ENCODE measurements at regions not wholly inside any gene's neighbourhood (a gene's known extent, or its start where the extent isn't known, plus 50 kb on each side); places are given as distances from the start of the nearest gene placed in this dataset.
"Not testable (repeated sequence)": the region's sequence is repeated elsewhere in the genome, so short reads cannot be mapped to it uniquely, and the experiment has no call there.

DNA sequence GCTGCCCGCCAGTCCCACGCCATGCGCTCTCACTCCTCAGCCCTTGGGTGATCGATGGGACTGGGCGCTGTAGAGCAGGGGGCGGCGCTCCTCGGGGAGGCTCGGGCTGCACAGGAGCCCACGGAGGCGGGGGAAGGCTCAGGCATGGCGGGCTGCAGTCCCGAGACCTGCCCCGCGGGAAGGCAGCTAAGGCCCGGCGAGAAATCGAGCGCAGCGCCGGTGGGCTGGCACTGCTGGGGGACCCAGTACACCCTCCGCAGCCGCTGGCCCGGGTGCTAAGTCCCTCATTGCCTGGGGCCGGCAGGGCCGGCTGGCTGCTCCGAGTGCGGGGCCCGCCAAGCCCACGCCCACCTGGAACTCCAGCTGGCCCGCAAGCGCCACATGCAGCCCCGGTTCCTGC lies 102.2 kb upstream of the PDE10A start:
- peaks cover 0 to 14% (median 3%) of the 10 kb centered on the region in 5 donors for H3K9me3 ChIP-seq (ENCODE audit: control insufficient read depth in 5 of 5, low read length in 5 of 5)
- not testable (repeated sequence) for H3K4me3 ChIP-seq (ENCODE audit: low read depth in 1 of 5, low read length in 5 of 5); H3K27me3 ChIP-seq (ENCODE audit: control insufficient read depth in 5 of 5, insufficient read depth in 4 of 5, low read length in 5 of 5); H3K27ac ChIP-seq (ENCODE audit: low read depth, low read length); H3K9ac ChIP-seq (ENCODE audit: low read length in 5 of 5); H3K36me3 ChIP-seq (ENCODE audit: control insufficient read depth in 5 of 5, insufficient read depth in 5 of 5, low read length in 5 of 5)
- H3K4me1 ChIP-seq (ENCODE audit: control insufficient read depth in 5 of 5, insufficient read depth in 5 of 5, low read length in 5 of 5), result peaks cover 0 to 19% (median 2%) of the 10 kb centered on the region in 5 donors

DNA sequence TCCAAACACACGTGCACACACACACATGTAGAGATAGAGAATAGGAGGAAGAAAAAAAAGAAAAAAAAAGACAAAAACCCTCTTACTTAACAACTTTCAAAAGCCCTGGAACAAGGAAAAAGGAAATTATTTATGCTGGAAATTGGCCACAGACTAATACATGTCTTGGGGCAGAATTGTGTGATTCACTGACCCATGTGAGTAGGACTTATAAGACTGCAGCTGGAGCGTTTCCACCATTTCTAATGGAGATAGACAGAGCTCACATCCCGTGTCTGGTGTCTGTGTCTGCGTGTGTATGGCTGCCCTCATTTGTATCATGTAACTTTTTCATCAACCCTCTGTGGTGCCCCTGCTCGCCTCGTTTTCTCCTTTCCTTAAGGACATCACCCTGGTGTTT lies 99.8 kb upstream of the PDE10A start:
- Histone ChIP-seq H3K27me3 (ENCODE audit: control insufficient read depth in 5 of 5, insufficient read depth in 4 of 5, low read length in 5 of 5) (no peaks in the 10 kb centered on the region), H3K4me3 (ENCODE audit: low read depth in 1 of 5, low read length in 5 of 5) (no peak overlapping the region), H3K36me3 (ENCODE audit: control insufficient read depth in 5 of 5, insufficient read depth in 5 of 5, low read length in 5 of 5) (no peaks in the 10 kb centered on the region), H3K9ac (ENCODE audit: low read length in 5 of 5) (no peak overlapping the region), H3K9me3 (ENCODE audit: control insufficient read depth in 5 of 5, low read length in 5 of 5) (peaks cover 0 to 14% (median 3%) of the 10 kb centered on the region in 5 donors), H3K4me1 (ENCODE audit: control insufficient read depth in 5 of 5, insufficient read depth in 5 of 5, low read length in 5 of 5) (peaks cover 0 to 12% (median 2%) of the 10 kb centered on the region in 5 donors), H3K27ac (ENCODE audit: low read depth, low read length) (no peak overlapping the region)

- H3K9me3 ChIP-seq (ENCODE audit: control insufficient read depth in 5 of 5, low read length in 5 of 5), result peaks cover 0 to 14% (median 3%) of the 10 kb centered on the region in 5 donors
- no peak overlapping the region for H3K4me3 ChIP-seq (ENCODE audit: low read depth in 1 of 5, low read length in 5 of 5)
- H3K27me3 ChIP-seq (ENCODE audit: control insufficient read depth in 5 of 5, insufficient read depth in 4 of 5, low read length in 5 of 5), result no peaks in the 10 kb centered on the region
- H3K9ac ChIP-seq (ENCODE audit: low read length in 5 of 5), result no peak overlapping the region
- no peak overlapping the region for H3K27ac ChIP-seq (ENCODE audit: low read depth, low read length)
- H3K36me3 ChIP-seq (ENCODE audit: control insufficient read depth in 5 of 5, insufficient read depth in 5 of 5, low read length in 5 of 5), result no peaks in the 10 kb centered on the region
- H3K4me1 ChIP-seq (ENCODE audit: control insufficient read depth in 5 of 5, insufficient read depth in 5 of 5, low read length in 5 of 5), result peaks cover 0 to 9% (median 2%) of the 10 kb centered on the region in 5 donors
Observed at GRCh38 chr6:165762125-165762524, 99.1 kb upstream of the PDE10A start.

GRCh38 chr6:165760803-165761185 lies 97.8 kb upstream of the PDE10A start:
- no peak overlapping the region for H3K4me3 ChIP-seq (ENCODE audit: low read depth in 1 of 5, low read length in 5 of 5)
- H3K27ac ChIP-seq (ENCODE audit: low read depth, low read length), result no peak overlapping the region
- peaks cover 0 to 2% (median 0%) of the 10 kb centered on the region in 5 donors for H3K4me1 ChIP-seq (ENCODE audit: control insufficient read depth in 5 of 5, insufficient read depth in 5 of 5, low read length in 5 of 5)
- H3K36me3 ChIP-seq (ENCODE audit: control insufficient read depth in 5 of 5, insufficient read depth in 5 of 5, low read length in 5 of 5), result no peaks in the 10 kb centered on the region
- no peak overlapping the region for H3K9ac ChIP-seq (ENCODE audit: low read length in 5 of 5)
- H3K27me3 ChIP-seq (ENCODE audit: control insufficient read depth in 5 of 5, insufficient read depth in 4 of 5, low read length in 5 of 5), result no peaks in the 10 kb centered on the region
- peaks cover 0 to 14% (median 3%) of the 10 kb centered on the region in 5 donors for H3K9me3 ChIP-seq (ENCODE audit: control insufficient read depth in 5 of 5, low read length in 5 of 5)

DNA sequence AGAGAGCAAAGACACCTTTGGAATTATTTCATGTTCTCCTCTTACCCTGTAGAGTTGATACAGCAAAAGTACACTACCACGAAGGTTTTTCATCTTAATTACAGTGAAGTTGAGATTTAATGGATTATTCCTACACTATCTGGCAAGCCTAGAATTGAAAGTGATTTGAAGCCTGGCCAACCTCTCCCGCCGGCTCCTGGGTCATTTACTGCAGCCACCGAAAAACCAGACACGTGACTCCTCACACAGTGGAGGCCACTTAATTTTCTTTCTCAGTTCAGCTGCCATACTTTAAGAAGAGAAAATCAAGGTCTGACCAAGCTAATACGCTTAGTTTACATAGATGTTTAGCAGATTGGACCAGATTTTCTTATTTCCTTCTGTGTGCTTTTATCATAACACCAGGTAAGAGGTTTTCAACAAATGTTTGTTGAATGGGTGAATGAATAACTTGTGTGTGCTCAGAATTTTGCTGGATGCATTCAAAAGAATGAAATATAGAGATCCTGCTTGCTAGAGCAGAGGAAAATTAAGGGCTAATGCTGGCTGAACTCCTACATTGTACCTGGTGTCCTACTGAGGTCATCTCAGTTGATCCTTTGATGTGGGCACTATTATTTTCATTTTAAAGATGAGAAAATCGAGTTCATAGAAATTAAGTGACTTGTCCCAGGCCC lies 97.2 kb upstream of the PDE10A start:
- Histone ChIP-seq H3K27me3 (ENCODE audit: control insufficient read depth in 5 of 5, insufficient read depth in 4 of 5, low read length in 5 of 5) (no peaks in the 10 kb centered on the region), H3K4me1 (ENCODE audit: control insufficient read depth in 5 of 5, insufficient read depth in 5 of 5, low read length in 5 of 5) (peaks cover 0 to 2% (median 0%) of the 10 kb centered on the region in 5 donors), H3K27ac (ENCODE audit: low read depth, low read length) (no peak overlapping the region), H3K9me3 (ENCODE audit: control insufficient read depth in 5 of 5, low read length in 5 of 5) (peaks cover 0 to 14% (median 3%) of the 10 kb centered on the region in 5 donors), H3K9ac (ENCODE audit: low read length in 5 of 5) (no peak overlapping the region), H3K4me3 (ENCODE audit: low read depth in 1 of 5, low read length in 5 of 5) (no peak overlapping the region), H3K36me3 (ENCODE audit: control insufficient read depth in 5 of 5, insufficient read depth in 5 of 5, low read length in 5 of 5) (no peaks in the 10 kb centered on the region)

GRCh38 chr6:165758441-165758840 lies 95.4 kb upstream of the PDE10A start:
- Histone ChIP-seq H3K36me3 (ENCODE audit: control insufficient read depth in 5 of 5, insufficient read depth in 5 of 5, low read length in 5 of 5) (no peaks in the 10 kb centered on the region), H3K4me1 (ENCODE audit: control insufficient read depth in 5 of 5, insufficient read depth in 5 of 5, low read length in 5 of 5) (peaks cover 0 to 2% (median 0%) of the 10 kb centered on the region in 5 donors), H3K4me3 (ENCODE audit: low read depth in 1 of 5, low read length in 5 of 5) (no peak overlapping the region), H3K27ac (ENCODE audit: low read depth, low read length) (no peak overlapping the region), H3K27me3 (ENCODE audit: control insufficient read depth in 5 of 5, insufficient read depth in 4 of 5, low read length in 5 of 5) (no peaks in the 10 kb centered on the region), H3K9ac (ENCODE audit: low read length in 5 of 5) (no peak overlapping the region), H3K9me3 (ENCODE audit: control insufficient read depth in 5 of 5, low read length in 5 of 5) (peaks cover 0 to 14% (median 3%) of the 10 kb centered on the region in 5 donors)

DNA sequence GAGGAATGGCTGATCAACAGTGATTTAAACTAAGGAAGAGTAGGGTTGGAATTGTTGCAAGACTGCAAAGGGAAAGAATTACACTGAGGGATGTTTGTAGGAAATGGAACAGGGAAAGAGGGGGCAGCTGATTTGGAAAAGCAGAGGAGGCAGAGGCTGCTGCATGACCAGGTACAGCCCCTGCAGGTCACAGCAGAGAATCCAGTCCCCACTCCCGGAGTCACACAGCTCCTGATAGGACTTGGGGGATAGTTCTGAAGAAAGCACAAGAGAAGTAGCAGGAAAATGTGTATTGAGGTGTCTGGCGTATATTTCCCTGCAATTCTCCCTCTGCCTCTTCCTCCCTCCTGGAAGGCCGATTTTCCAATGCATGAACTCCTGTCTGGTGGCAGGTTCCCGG lies 92.5 kb upstream of the PDE10A start:
- no peaks in the 10 kb centered on the region for H3K9me3 ChIP-seq (ENCODE audit: control insufficient read depth in 5 of 5, low read length in 5 of 5)
- H3K27ac ChIP-seq (ENCODE audit: low read depth, low read length), result no peak overlapping the region
- H3K4me1 ChIP-seq (ENCODE audit: control insufficient read depth in 5 of 5, insufficient read depth in 5 of 5, low read length in 5 of 5), result no peaks in the 10 kb centered on the region
- H3K9ac ChIP-seq (ENCODE audit: low read length in 5 of 5), result no peak overlapping the region
- H3K36me3 ChIP-seq (ENCODE audit: control insufficient read depth in 5 of 5, insufficient read depth in 5 of 5, low read length in 5 of 5), result no peaks in the 10 kb centered on the region
- H3K4me3 ChIP-seq (ENCODE audit: low read depth in 1 of 5, low read length in 5 of 5), result no peak overlapping the region
- peaks cover 0 to 1% (median 0%) of the 10 kb centered on the region in 5 donors for H3K27me3 ChIP-seq (ENCODE audit: control insufficient read depth in 5 of 5, insufficient read depth in 4 of 5, low read length in 5 of 5)

GRCh38 chr6:165753506-165753905 lies 90.5 kb upstream of the PDE10A start:
- H3K9me3 ChIP-seq (ENCODE audit: control insufficient read depth in 5 of 5, low read length in 5 of 5), result peaks cover 0 to 2% (median 0%) of the 10 kb centered on the region in 5 donors
- no peak overlapping the region for H3K4me3 ChIP-seq (ENCODE audit: low read depth in 1 of 5, low read length in 5 of 5)
- H3K36me3 ChIP-seq (ENCODE audit: control insufficient read depth in 5 of 5, insufficient read depth in 5 of 5, low read length in 5 of 5), result no peaks in the 10 kb centered on the region
- H3K9ac ChIP-seq (ENCODE audit: low read length in 5 of 5), result no peak overlapping the region
- no peaks in the 10 kb centered on the region for H3K4me1 ChIP-seq (ENCODE audit: control insufficient read depth in 5 of 5, insufficient read depth in 5 of 5, low read length in 5 of 5)
- H3K27me3 ChIP-seq (ENCODE audit: control insufficient read depth in 5 of 5, insufficient read depth in 4 of 5, low read length in 5 of 5), result peaks cover 0 to 3% (median 0%) of the 10 kb centered on the region in 5 donors
- no peak overlapping the region for H3K27ac ChIP-seq (ENCODE audit: low read depth, low read length)

DNA sequence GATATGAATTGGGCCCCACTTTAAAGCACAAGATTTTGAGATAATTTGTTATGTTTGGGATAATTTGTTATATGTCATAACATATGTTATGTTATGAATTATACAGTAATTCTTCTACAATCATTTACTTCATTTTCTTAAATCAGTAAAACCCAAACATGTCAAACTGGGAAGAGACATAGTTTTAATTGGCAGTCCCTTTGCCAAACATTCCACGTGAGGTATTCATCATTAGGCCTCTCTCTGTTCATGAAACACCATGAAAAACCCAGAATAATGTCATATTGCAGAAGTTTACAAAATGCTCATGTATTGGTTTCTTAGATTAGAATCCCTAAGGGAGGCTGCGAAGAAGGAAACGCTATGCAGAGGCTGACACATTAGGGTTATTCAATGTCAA lies 89.4 kb upstream of the PDE10A start:
- H3K4me3 ChIP-seq (ENCODE audit: low read depth in 1 of 5, low read length in 5 of 5), result no peak overlapping the region
- peaks cover 0 to 2% (median 0%) of the 10 kb centered on the region in 5 donors for H3K9me3 ChIP-seq (ENCODE audit: control insufficient read depth in 5 of 5, low read length in 5 of 5)
- H3K9ac ChIP-seq (ENCODE audit: low read length in 5 of 5), result no peak overlapping the region
- H3K36me3 ChIP-seq (ENCODE audit: control insufficient read depth in 5 of 5, insufficient read depth in 5 of 5, low read length in 5 of 5), result no peaks in the 10 kb centered on the region
- peaks cover 0 to 3% (median 0%) of the 10 kb centered on the region in 5 donors for H3K27me3 ChIP-seq (ENCODE audit: control insufficient read depth in 5 of 5, insufficient read depth in 4 of 5, low read length in 5 of 5)
- no peaks in the 10 kb centered on the region for H3K4me1 ChIP-seq (ENCODE audit: control insufficient read depth in 5 of 5, insufficient read depth in 5 of 5, low read length in 5 of 5)
- no peak overlapping the region for H3K27ac ChIP-seq (ENCODE audit: low read depth, low read length)

DNA sequence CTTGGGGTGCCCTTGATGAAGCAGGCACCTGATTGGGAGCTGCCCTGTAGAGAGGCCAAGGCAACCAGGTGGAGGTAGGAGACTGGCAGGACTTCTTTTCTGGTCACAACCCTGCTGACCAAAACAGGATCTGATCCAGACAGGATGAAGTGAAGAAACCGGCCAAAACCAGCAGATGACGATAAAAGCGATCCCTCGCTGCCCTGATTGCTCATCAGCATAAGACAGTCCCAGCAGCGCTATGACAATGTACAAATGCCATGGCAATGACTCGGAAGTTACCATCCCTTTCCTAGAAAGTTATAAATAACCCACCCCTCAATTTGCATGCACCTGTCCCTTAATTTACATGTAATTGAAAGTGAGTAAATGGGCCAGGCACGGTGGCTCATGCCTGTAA lies 88.4 kb upstream of the PDE10A start:
- Histone ChIP-seq H3K27me3 (ENCODE audit: control insufficient read depth in 5 of 5, insufficient read depth in 4 of 5, low read length in 5 of 5) (peaks cover 0 to 3% (median 0%) of the 10 kb centered on the region in 5 donors), H3K27ac (ENCODE audit: low read depth, low read length) (no peak overlapping the region), H3K4me3 (ENCODE audit: low read depth in 1 of 5, low read length in 5 of 5) (no peak overlapping the region), H3K4me1 (ENCODE audit: control insufficient read depth in 5 of 5, insufficient read depth in 5 of 5, low read length in 5 of 5) (no peaks in the 10 kb centered on the region), H3K9ac (ENCODE audit: low read length in 5 of 5) (no peak overlapping the region), H3K36me3 (ENCODE audit: control insufficient read depth in 5 of 5, insufficient read depth in 5 of 5, low read length in 5 of 5) (no peaks in the 10 kb centered on the region), H3K9me3 (ENCODE audit: control insufficient read depth in 5 of 5, low read length in 5 of 5) (peaks cover 0 to 2% (median 0%) of the 10 kb centered on the region in 5 donors)
